ENCODE measurements at regions not wholly inside any gene's neighbourhood (a gene's known extent, or its start where the extent isn't known, plus 50 kb on each side); places are given as distances from the start of the nearest gene placed in this dataset.

GRCh38 chr7:43037531-43037930 is 74.9 kb upstream of the HECW1 start:
- Histone ChIP-seq H3K36me3 (replicated peaks in 1 of 2) (no peaks in the 10 kb centered on the region), H3K4me1 (replicated peaks in 1 of 2) (no peaks in the 10 kb centered on the region), H3K9me3 (replicated peaks in 1 of 3) (no peaks in the 10 kb centered on the region), H3K27ac (no peak overlapping the region), H3K27me3 (no peaks in the 10 kb centered on the region), H3K4me3 (no peak overlapping the region)
- DNase-seq: no peak
- no peak for TF ChIP-seq CTCF (IDR thresholded peaks at IDR 0.05)
- TF ChIP-seq POLR2A (IDR thresholded peaks at IDR 0.05): no peak
- intact Hi-C loops (cut with DNase I): no loop called here
- WGBS, 4 donors: 58 to 88% (median 76%) methylated on average over 4 of the region's 4 CpGs

- intact Hi-C loops (cut with DNase I): no loop called here
- Histone ChIP-seq H3K4me1 (replicated peaks in 1 of 2) (no peaks in the 10 kb centered on the region), H3K9me3 (replicated peaks in 1 of 3) (no peaks in the 10 kb centered on the region), H3K4me3 (no peak overlapping the region), H3K27me3 (no peaks in the 10 kb centered on the region), H3K36me3 (replicated peaks in 1 of 2) (no peaks in the 10 kb centered on the region), H3K27ac (no peak overlapping the region)
- WGBS, 4 donors: 53 to 84% (median 72%) methylated on average over 3 of the region's 3 CpGs
- no peak for TF ChIP-seq CTCF (IDR thresholded peaks at IDR 0.05)
- no peak for TF ChIP-seq POLR2A (IDR thresholded peaks at IDR 0.05)
- no peak for DNase-seq
Measured at GRCh38 chr7:43038254-43038653, 74.2 kb upstream of the HECW1 start.

GRCh38 chr7:43039346-43039745 is 73.1 kb upstream of the HECW1 start:
- no peaks in the 10 kb centered on the region for H3K27me3 ChIP-seq
- no peaks in the 10 kb centered on the region for H3K36me3 ChIP-seq (replicated peaks in 1 of 2)
- no peaks in the 10 kb centered on the region for H3K4me1 ChIP-seq (replicated peaks in 1 of 2)
- H3K27ac ChIP-seq: no peak overlapping the region
- WGBS, 4 donors: 57 to 80% (median 68%) methylated on average over 3 of the region's 3 CpGs
- no peak overlapping the region for H3K4me3 ChIP-seq
- no peaks in the 10 kb centered on the region for H3K9me3 ChIP-seq (replicated peaks in 1 of 3)
- intact Hi-C loops (cut with DNase I): no loop called here
- DNase-seq: no peak
- TF ChIP-seq POLR2A (IDR thresholded peaks at IDR 0.05) (no peak), CTCF (IDR thresholded peaks at IDR 0.05) (no peak)

- no peak for DNase-seq
- Histone ChIP-seq H3K36me3 (replicated peaks in 1 of 2) (no peaks in the 10 kb centered on the region), H3K4me3 (no peak overlapping the region), H3K27ac (no peak overlapping the region), H3K9me3 (replicated peaks in 1 of 3) (no peaks in the 10 kb centered on the region), H3K27me3 (no peaks in the 10 kb centered on the region), H3K4me1 (replicated peaks in 1 of 2) (no peaks in the 10 kb centered on the region)
- intact Hi-C loops (cut with DNase I): no loop called here
- TF ChIP-seq POLR2A (IDR thresholded peaks at IDR 0.05) (no peak), CTCF (IDR thresholded peaks at IDR 0.05) (no peak)
Measured at GRCh38 chr7:43040461-43040860, 72.0 kb upstream of the HECW1 start.

All from adrenal gland (tissue), 9 donors.